Heart left ventricle (tissue), 13 donors: ENCODE measurements at regions not wholly inside any gene's neighbourhood (a gene's known extent, or its start where the extent isn't known, plus 50 kb on each side); places are given as distances from the start of the nearest gene placed in this dataset.

Experiments used
- CTCF ChIP-seq, 12 donors: fragments of 200-600 bp; sonication (generic) in 4 of 12; IDR thresholded peaks; one replicate each; pipeline versions ENCODE4 v1.5.0 to v1.8.0; 2018 to 2022; ENCODE audit warnings: antibody characterized with exemption in 12 of 12, mild to moderate bottlenecking in 5 of 12
- POLR2A ChIP-seq, 2 donors: fragments of 450-650 bp; IDR thresholded peaks; one replicate each; pipeline ENCODE4 v1.6.1; 2017; ENCODE audit warnings: antibody characterized with exemption in 2 of 2, mild to moderate bottlenecking in 2 of 2, moderate library complexity in 2 of 2
- donor health status: ischemic (EF 13 %, LVEDD 7.1; RV severe dilation, severe dysfunction).
- donor health status: DM: no; HTN: yes; CAD: no.
- donor health status: DM: no; HTN: no; CAD: no.
- donor health status: ischemic (EF 25% LVEDD 6.9; RV normal size, moderate dysfunction).
- donor health status: ischemic (EF 25% LVEDD 5.7; RV mildly dilated, moderate dysfunction).
- donor health status: ischemic (EF 35%, LVEDD 5.7; RV mildly dilated, moderate dysfunction).
- donor health status: nonischemic (EF 11% LVEDD 7.7; RV severe dilation, severe dysfunction).
- donor health status: DM: yes; HTN: yes; CAD: no.
- donor health status: PGD.
- donor health status: ischemic (EF 29% LVEDD 5.4; RV normal size, mild dysfunction).
- donor health status: nonischemic (EF 23%, LVEDD 6.1; RV moderate dilation, normal function).

DNA sequence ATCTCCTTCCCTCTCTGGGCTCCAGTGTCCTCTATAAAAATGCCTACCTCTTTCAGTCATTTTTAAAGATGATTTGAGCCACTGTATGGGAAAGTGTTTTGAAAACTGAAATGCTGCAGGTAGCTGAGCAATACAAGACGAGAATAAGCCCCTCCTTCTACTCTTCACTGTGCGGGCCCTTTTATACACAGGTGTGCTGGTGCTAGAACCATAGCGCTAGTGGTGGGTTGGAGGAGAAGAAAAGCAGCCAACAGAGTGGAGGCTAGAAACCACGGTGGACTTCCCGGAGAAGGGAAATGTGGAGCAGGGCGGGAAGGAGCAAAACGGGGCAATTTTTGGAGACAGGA, 58.2 kb upstream of the DLX4 start:
- no peak for TF ChIP-seq POLR2A (IDR thresholded peaks at IDR 0.05)
- TF ChIP-seq CTCF (IDR thresholded peaks at IDR 0.05): no peak
